ENCODE measurements at regions not wholly inside any gene's neighbourhood (a gene's known extent, or its start where the extent isn't known, plus 50 kb on each side); places are given as distances from the start of the nearest gene placed in this dataset.

DNA sequence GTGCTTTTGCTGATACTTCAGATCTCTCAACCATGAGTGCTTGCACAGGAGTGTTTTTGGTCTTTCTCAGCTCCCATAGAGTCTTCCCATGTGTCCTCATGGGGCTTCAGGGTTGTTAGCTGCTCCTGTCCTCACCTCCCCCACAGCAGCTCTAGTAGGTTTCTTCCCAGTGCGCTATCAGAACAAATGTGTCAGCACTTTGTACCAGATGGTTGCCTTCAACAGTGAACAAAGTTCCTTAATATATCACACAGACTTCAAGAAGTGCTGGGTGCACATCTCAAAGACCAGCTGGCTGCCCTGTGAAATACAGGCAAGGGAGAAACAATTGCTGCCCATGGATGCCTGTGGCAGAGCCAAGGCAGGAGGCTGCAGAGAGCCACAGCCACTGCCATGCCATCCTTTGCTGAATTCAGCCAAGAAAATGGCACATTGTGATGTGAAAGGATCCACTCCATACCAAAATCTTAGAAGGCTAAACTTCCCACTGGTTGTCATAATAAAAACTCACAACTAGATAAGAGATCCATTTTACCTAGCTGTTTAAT is 471.3 kb downstream of the C6orf118 start:
- no peaks in the 10 kb centered on the region for H3K27me3 Mint-ChIP-seq
- DNase-seq: no peak
- H3K36me3 Mint-ChIP-seq (ENCODE audit: low read depth): no peaks in the 10 kb centered on the region
- ChIA-PET CTCF (no interaction called here), POLR2A (no interaction called here)
- no peak overlapping the region for H3K27ac Mint-ChIP-seq
- H3K9me3 Mint-ChIP-seq: no peaks in the 10 kb centered on the region
- no peak overlapping the region for H3K4me3 Mint-ChIP-seq
- H3K4me1 Mint-ChIP-seq: no peaks in the 10 kb centered on the region

DNA sequence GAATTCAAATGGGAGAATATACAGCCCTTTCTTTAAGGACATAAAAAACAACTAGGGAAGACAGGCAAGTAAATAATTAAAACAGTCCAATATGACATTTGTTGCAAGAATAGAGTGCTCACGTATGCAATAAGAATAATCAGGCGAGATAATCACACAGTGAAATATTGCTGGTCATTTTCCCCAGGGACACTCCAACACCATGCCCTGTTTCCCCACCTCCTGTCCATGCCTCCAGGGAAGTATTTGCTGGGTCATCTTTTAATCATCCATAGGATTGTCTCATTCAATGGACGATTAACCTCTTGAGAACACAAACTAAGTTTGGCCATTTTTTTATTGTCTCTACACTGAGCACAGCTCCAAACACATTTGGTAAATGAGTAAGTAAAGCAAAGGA is 472.9 kb downstream of the C6orf118 start:
- no peaks in the 10 kb centered on the region for H3K36me3 Mint-ChIP-seq (ENCODE audit: low read depth)
- DNase-seq: no peak
- POLR2A ChIA-PET: no interaction called here
- H3K4me3 Mint-ChIP-seq: no peak overlapping the region
- H3K27me3 Mint-ChIP-seq: no peaks in the 10 kb centered on the region
- no peak overlapping the region for H3K27ac Mint-ChIP-seq
- CTCF ChIA-PET: no interaction called here
- no peaks in the 10 kb centered on the region for H3K4me1 Mint-ChIP-seq
- no peaks in the 10 kb centered on the region for H3K9me3 Mint-ChIP-seq

DNA sequence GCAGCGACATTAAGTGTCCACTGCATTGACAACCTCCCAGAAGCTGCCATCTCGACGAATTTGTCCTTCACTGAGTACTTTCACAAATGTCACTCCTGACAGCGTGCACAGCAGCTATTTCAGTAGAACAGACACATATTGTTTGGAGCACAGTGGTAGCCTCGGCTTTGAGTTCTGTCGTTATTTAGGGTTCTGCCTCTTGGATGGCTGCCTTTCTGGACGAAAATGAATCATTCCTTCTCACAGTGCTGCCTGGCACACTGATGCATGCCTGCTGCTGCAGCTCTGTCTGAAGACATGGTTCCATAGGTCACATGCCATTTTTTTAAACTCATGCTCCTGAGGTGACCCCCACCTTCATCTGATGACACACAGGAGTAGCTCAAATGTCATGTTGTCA is 477.0 kb downstream of the C6orf118 start:
- ChIA-PET CTCF (no interaction called here), POLR2A (no interaction called here)
- no peaks in the 10 kb centered on the region for H3K36me3 Mint-ChIP-seq (ENCODE audit: low read depth)
- no peaks in the 10 kb centered on the region for H3K9me3 Mint-ChIP-seq
- no peak for DNase-seq
- H3K4me3 Mint-ChIP-seq: no peak overlapping the region
- no peaks in the 10 kb centered on the region for H3K27me3 Mint-ChIP-seq
- no peaks in the 10 kb centered on the region for H3K4me1 Mint-ChIP-seq
- no peak overlapping the region for H3K27ac Mint-ChIP-seq

DNA sequence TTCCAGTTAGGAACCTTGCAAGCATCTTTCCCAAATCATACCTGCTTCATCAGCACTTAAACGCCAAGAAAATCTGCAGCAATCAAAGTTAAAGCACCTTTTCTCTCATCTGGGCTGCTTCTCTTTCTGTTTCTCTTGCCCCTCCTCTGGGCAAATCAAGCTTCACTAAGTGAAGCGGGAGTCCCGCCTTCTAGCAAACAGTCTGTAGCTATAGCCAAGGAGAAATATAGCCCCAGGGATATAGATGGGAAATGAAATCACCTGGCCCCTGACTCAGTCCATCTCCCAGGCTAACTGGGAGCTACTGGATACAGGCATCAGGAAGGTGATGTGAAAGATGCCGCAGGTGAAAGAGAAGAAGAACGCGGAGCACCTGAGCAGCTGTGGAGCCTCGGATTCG is 481.9 kb downstream of the C6orf118 start:
- CTCF ChIA-PET: interaction anchor here (0.6 kb wide), 1 partner anchor 389 kb away, joined by 3 read pairs; no protein-coding TSS in a partner anchor
- Mint-ChIP-seq H3K9me3 (peaks cover 3% of the 10 kb centered on the region), H3K4me1 (no peaks in the 10 kb centered on the region), H3K36me3 (ENCODE audit: low read depth) (no peaks in the 10 kb centered on the region), H3K27ac (no peak overlapping the region), H3K4me3 (no peak overlapping the region), H3K27me3 (no peaks in the 10 kb centered on the region)
- POLR2A ChIA-PET: no interaction called here
- no peak for DNase-seq

DNA sequence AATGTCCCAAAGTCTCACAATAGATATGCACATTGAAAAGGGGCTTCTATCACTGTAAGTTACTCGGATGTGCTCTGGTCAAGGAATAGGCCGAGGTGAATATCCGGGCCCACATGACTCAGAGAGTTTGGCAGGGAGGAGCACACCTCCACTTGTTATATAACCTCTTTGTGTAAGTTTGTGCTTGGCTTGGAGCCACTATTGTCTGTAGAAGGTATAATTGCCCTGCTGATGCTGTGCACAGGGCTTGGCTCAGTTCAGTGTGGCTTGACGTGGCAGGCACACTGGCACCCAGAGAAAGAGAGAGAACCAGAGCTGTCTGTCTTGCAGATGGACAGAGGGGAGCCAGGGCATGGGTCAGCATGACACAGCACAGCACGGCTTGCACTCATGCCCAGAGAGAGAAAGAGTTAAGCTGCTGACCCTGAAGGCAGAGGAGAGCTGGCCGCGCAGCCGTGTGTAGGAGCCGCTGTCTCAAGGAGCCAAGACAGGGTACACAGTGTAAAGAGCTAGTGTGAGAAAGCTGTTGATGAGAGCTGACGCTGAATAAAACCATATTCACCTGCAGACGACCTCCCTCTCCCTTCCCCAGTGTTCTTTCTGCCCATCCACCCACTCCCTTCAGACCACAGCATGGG is 482.5 kb downstream of the C6orf118 start:
- no peaks in the 10 kb centered on the region for H3K27me3 Mint-ChIP-seq
- DNase-seq: no peak
- H3K4me1 Mint-ChIP-seq: no peaks in the 10 kb centered on the region
- no peak overlapping the region for H3K4me3 Mint-ChIP-seq
- POLR2A ChIA-PET: no interaction called here
- H3K36me3 Mint-ChIP-seq (ENCODE audit: low read depth): no peaks in the 10 kb centered on the region
- peaks cover 4% of the 10 kb centered on the region for H3K9me3 Mint-ChIP-seq
- CTCF ChIA-PET: no interaction called here
- no peak overlapping the region for H3K27ac Mint-ChIP-seq

DNA sequence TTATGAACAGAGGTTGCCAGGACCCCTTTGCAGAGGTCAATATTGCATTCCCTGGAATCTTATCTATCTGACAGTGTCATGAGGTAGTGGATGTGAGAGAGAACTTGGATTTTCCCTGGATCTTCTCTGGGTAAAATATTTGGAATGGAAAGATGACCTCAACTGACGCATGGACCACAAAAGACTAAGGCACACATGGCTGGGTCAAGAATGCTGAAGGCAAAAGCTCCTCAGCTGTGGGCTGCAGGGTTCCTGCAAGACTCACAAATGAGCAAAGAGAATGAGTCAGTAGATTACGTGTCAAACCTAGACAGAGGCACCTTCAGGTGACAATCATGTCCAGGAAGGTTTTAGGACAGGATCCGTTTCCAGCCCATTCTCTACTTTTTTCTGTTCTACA is 484.0 kb downstream of the C6orf118 start:
- H3K27me3 Mint-ChIP-seq: no peaks in the 10 kb centered on the region
- POLR2A ChIA-PET: no interaction called here
- no peak overlapping the region for H3K27ac Mint-ChIP-seq
- peaks cover 9% of the 10 kb centered on the region for H3K9me3 Mint-ChIP-seq
- no peak for DNase-seq
- no peak overlapping the region for H3K4me3 Mint-ChIP-seq
- CTCF ChIA-PET: interaction anchor here (0.6 kb wide), 1 partner anchor 130 kb away, joined by 3 read pairs; no protein-coding TSS in a partner anchor
- H3K4me1 Mint-ChIP-seq: no peaks in the 10 kb centered on the region
- H3K36me3 Mint-ChIP-seq (ENCODE audit: low read depth): no peaks in the 10 kb centered on the region

DNA sequence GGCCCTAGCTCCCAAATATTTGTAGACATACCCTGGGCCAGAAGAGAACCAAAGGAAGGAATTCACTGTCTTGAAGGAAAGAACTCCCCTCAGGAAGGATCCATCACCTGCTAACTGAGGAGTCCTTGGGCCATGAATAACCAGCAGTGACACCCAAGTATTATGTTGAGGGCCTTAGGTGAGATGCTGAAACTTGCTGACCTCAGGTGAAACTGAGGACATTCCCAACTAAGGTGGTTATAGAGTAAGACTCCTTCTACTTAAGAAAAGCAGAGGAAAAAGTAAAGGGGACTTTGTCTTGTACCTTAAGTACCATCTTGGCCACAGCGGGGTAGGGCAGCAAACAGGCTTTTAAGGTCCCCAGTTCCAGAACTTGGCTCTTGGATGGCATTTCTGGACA is 491.7 kb downstream of the C6orf118 start:
- Mint-ChIP-seq H3K27me3 (no peaks in the 10 kb centered on the region), H3K27ac (no peak overlapping the region), H3K4me1 (no peaks in the 10 kb centered on the region), H3K9me3 (peaks cover 11% of the 10 kb centered on the region), H3K36me3 (ENCODE audit: low read depth) (no peaks in the 10 kb centered on the region), H3K4me3 (no peak overlapping the region)
- POLR2A ChIA-PET: no interaction called here
- no peak for DNase-seq
- CTCF ChIA-PET: no interaction called here

DNA sequence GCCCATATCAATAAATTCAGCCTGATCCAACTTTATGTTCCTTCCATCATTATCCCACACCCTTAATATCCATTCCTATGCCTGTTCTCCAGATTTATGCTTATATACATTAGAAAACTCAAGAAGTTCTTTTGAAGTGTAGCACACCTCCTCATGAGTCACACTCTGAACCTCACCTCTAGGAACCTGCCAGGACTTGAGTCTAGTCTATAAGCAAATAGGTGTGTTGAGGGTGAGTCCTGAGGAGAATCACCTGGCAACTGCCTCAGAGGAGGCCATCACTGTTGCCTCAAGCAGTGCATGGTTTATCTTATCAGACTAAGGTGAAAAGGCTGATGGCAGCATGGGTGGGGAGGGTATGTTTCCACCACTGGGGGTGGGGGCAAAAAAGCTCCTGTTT is 496.7 kb downstream of the C6orf118 start:
- H3K36me3 Mint-ChIP-seq (ENCODE audit: low read depth): no peaks in the 10 kb centered on the region
- CTCF ChIA-PET: interaction anchor here (0.7 kb wide), 1 partner anchor 986 kb away, joined by 3 read pairs; no protein-coding TSS in a partner anchor
- H3K27me3 Mint-ChIP-seq: no peaks in the 10 kb centered on the region
- H3K4me3 Mint-ChIP-seq: no peak overlapping the region
- H3K9me3 Mint-ChIP-seq: peaks cover 23% of the 10 kb centered on the region
- H3K4me1 Mint-ChIP-seq: no peaks in the 10 kb centered on the region
- POLR2A ChIA-PET: no interaction called here
- H3K27ac Mint-ChIP-seq: no peak overlapping the region
- DNase-seq: no peak

DNA sequence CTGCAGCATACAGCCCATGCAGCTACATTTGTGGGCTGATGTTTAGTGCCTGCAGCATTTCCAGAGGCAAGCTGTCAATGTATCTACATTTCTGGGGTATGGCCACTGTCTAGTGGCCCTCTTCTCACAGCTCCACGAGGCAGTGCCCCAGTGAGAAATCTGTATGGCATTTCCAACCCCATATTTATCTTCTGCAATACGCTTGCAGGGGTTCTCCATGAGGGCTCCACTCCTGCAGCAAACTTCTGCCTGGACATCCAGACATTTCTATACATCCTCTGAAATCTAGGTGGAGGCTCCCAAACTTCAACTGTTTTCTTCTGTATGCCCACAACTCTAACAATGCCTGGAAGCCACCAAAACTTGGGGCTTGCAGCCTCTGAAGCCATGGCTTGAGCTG is 502.3 kb downstream of the C6orf118 start:
- Mint-ChIP-seq H3K27ac (no peak overlapping the region), H3K4me1 (no peaks in the 10 kb centered on the region), H3K36me3 (ENCODE audit: low read depth) (no peaks in the 10 kb centered on the region), H3K4me3 (no peak overlapping the region), H3K27me3 (no peaks in the 10 kb centered on the region), H3K9me3 (peaks cover 35% of the 10 kb centered on the region)
- POLR2A ChIA-PET: no interaction called here
- CTCF ChIA-PET: no interaction called here
- DNase-seq: no peak

DNA sequence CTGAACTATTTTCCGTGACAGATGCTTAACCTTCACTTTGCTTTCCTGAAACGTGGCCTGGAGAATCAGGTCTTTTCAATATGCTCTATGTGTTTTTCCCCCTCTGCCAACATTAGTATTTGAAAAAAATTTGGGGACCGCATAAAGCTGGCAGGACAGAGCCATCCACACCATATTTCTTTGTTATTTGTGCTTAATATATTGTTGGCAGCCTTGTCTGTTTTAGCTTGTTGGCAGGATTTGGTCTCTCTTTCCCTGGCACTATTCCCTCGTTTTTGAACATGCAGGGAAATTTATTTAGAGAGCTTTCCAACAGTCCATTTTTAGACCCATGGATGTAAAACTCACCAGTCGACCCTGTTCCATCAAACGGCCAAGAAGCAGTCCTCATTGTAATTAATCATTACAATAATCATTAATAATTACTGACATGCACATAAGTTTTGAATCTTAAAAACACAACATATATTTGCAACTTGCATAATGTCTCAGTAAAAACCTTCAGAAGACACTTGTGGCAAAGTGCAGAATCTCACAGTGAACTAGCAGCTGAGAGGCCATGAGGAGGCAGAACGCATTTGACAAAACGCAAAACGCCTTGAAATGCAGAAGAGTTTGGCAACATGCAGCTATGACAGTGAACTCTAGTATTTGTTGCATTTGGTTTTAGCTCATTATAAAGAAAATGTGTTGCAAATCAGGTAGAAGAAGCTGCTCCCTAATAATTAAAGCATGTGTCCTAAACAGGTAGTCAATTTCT is 514.2 kb downstream of the C6orf118 start:
- POLR2A ChIA-PET: no interaction called here

DNA sequence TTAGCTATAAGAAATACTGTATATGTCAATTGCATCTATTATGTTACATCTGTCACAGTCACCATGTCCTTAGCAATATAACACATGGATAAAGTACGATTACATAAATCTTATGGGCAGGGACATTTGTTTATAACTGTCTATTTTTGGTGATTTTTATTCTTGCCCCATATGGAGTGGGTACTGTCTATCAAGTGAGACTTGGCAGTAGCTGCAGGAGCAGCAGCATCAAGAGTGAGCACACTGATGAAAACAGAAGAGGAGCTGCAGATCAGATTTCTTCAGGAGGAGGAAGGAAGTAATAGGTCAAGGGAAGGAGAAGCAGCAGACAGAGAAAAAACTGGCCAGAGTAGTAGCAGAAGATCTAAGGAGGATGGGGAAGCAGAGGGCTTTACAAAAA is 516.7 kb downstream of the C6orf118 start:
- Mint-ChIP-seq H3K4me1 (no peaks in the 10 kb centered on the region), H3K27ac (no peak overlapping the region), H3K27me3 (no peaks in the 10 kb centered on the region), H3K36me3 (ENCODE audit: low read depth) (no peaks in the 10 kb centered on the region), H3K9me3 (peaks cover 21% of the 10 kb centered on the region), H3K4me3 (no peak overlapping the region)
- ChIA-PET POLR2A (no interaction called here), CTCF (no interaction called here)
- no peak for DNase-seq

More for the DNA sequence above, 514.2 kb downstream of the C6orf118 start:
- Mint-ChIP-seq H3K4me1 (no peaks in the 10 kb centered on the region), H3K9me3 (peaks cover 17% of the 10 kb centered on the region), H3K4me3 (no peak overlapping the region), H3K27me3 (no peaks in the 10 kb centered on the region), H3K36me3 (ENCODE audit: low read depth) (no peaks in the 10 kb centered on the region), H3K27ac (no peak overlapping the region)
- CTCF ChIA-PET: no interaction called here
- no peak for DNase-seq

DNA sequence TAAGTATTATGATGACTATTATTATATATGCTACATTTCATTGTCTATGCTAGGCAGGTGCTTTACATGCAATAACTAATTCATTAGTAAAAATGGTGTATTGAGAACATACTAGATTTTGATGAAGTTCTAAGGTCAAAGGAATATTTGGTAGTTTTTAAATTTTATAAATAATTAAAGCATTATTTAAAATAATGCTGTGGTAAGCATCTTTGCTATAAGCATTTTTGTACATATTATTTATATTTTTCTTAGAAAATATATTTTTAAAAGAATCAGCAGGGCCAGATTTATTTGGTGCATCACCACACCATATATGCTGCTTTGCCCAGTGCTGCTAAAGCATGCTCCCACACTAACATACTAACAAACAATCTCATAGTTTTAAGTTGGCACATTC is 517.9 kb downstream of the C6orf118 start:
- Mint-ChIP-seq H3K36me3 (ENCODE audit: low read depth) (no peaks in the 10 kb centered on the region), H3K4me3 (no peak overlapping the region), H3K4me1 (no peaks in the 10 kb centered on the region), H3K27me3 (no peaks in the 10 kb centered on the region), H3K9me3 (peaks cover 19% of the 10 kb centered on the region), H3K27ac (no peak overlapping the region)
- POLR2A ChIA-PET: no interaction called here
- no peak for DNase-seq
- CTCF ChIA-PET: no interaction called here

DNA sequence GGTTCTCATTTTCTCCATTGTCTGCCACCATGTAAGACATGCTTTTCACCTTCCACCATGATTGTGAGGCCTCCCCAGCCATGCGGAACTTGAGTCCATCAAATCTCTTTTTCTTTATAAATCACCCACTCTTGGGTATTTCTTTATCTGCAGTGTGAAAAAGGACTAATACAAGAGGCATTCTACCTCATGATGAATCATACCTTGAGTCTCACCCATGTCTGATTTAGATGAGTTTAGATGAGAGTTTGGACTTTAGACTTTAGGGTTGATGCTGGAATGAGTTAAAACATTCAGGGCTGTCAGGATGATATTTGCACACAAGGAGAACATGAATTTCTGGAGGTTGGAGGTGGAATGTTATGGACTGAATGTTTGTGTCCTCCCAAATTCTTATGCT is 545.6 kb downstream of the C6orf118 start:
- H3K27ac Mint-ChIP-seq: no peak overlapping the region
- no peaks in the 10 kb centered on the region for H3K4me1 Mint-ChIP-seq
- CTCF ChIA-PET: no interaction called here
- DNase-seq: no peak
- H3K36me3 Mint-ChIP-seq (ENCODE audit: low read depth): no peaks in the 10 kb centered on the region
- no peak overlapping the region for H3K4me3 Mint-ChIP-seq
- H3K27me3 Mint-ChIP-seq: no peaks in the 10 kb centered on the region
- peaks cover 10% of the 10 kb centered on the region for H3K9me3 Mint-ChIP-seq
- POLR2A ChIA-PET: no interaction called here

DNA sequence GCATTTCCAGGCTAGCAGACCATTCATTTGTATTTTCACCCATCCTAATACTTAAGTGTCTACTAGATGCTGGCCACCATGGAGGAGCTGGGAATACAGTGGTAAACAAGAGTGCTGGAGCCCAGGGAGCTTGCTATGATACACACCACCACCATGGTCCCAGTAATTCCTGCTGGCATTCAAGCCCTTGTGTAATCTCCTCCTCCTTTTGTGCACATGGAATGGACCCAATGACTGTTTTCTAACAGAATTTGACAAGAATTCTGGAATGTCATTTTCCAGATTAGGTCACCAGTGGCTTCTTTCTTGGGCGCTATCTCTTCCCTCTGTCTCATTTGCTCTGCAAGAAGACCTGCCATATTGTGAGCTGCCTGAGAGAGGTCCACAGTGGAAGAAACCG is 552.0 kb downstream of the C6orf118 start:
- H3K9me3 Mint-ChIP-seq: peaks cover 14% of the 10 kb centered on the region
- no peaks in the 10 kb centered on the region for H3K27me3 Mint-ChIP-seq
- H3K4me3 Mint-ChIP-seq: no peak overlapping the region
- H3K4me1 Mint-ChIP-seq: no peaks in the 10 kb centered on the region
- H3K27ac Mint-ChIP-seq: no peak overlapping the region
- ChIA-PET POLR2A (no interaction called here), CTCF (no interaction called here)
- no peak for DNase-seq
- H3K36me3 Mint-ChIP-seq (ENCODE audit: low read depth): no peaks in the 10 kb centered on the region
